ENCODE measurements at regions not wholly inside any gene's neighbourhood (a gene's known extent, or its start where the extent isn't known, plus 50 kb on each side); places are given as distances from the start of the nearest gene placed in this dataset.

DNA sequence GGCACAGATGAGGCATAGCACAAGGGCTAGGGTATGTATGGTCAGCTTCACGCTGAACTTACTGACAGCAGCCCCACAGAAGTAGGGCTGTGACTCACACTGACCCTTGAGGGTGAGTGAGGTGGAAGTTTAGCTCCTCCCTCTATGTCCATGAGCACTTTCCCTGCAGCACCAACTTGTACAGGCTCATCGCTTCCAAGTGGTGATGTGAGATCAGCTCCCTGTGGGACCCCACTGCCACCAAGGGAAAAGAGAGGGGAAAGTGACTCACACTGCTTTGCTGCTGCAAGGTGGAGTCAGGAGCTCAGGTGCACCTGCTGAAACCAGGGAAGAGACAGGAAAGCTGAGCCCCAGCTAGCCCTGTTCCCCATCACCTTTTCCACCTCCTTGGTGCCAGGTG lies 91.5 kb downstream of the TEX51 start:
- no peaks in the 10 kb centered on the region for H3K4me1 Mint-ChIP-seq (ENCODE audit: low read depth)
- ATAC-seq (no peak), DNase-seq (no peak)
- ChIA-PET CTCF (interaction anchor here (1.4 kb wide), 1 partner anchor 18 kb away, joined by 5 read pairs; no protein-coding TSS in a partner anchor), POLR2A (interaction anchor here (1.2 kb wide), 1 partner anchor 18 kb away, joined by 3 read pairs; no protein-coding TSS in a partner anchor)
- H3K27me3 Mint-ChIP-seq: peaks cover 19% of the 10 kb centered on the region
- intact Hi-C loops (cut with micrococcal nuclease): no loop called here
- no peak for TF ChIP-seq CTCF (IDR thresholded peaks at IDR 0.05)
- no peak overlapping the region for H3K4me3 Mint-ChIP-seq
- H3K36me3 Mint-ChIP-seq (ENCODE audit: low read depth): no peaks in the 10 kb centered on the region
- no peak overlapping the region for H3K27ac Mint-ChIP-seq
- H3K9me3 Mint-ChIP-seq: no peaks in the 10 kb centered on the region

DNA sequence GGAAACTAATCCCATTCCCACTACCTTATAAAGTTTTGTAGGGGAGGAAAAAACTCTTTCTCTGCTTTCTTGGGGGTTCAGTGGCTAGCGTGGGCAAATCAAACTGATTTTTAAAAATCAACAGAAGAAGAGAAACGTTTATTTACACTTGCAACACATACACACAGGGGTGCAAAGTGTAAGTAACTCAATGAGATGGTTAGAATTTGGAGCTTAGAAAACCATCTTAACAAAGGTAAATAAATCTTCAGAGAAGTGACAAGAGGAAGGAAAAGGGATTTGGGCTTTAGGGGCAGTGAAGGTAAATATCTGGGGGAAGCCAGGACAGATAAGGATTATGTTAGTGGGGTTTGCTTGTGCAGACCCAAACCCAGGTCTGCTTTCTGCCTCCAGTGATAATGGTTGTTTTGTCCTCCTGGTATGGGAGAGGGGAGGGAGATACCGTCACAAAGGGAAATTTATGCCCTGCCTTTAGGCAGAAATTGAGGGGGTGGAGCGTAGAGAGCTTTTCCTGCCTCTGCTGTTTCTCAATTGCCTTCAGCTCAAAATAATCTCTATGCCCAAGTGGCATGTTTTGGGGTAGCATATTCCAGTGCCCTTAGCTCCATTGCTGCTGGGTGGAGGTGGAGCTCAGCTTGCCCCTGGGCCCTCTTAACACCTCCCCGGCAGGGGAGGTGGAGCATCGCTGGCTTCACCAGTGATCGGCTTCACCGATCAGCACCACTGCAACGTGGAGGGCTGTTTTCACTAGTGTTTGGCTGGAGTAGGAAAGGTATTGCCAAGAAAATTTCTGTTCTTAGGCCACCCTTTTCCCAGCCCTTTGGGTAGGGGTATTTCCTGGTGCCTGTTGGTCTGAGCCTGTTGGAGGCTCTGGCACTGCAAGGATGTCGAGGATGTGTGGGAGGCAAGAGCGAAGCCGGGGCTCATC lies 92.2 kb downstream of the TEX51 start:
- DNase-seq: no peak
- Mint-ChIP-seq H3K4me1 (ENCODE audit: low read depth) (no peaks in the 10 kb centered on the region), H3K4me3 (no peak overlapping the region), H3K9me3 (no peaks in the 10 kb centered on the region), H3K27me3 (peaks cover 18% of the 10 kb centered on the region), H3K36me3 (ENCODE audit: low read depth) (no peaks in the 10 kb centered on the region), H3K27ac (no peak overlapping the region)
- ChIA-PET CTCF (no interaction called here), POLR2A (no interaction called here)
- TF ChIP-seq CTCF (IDR thresholded peaks at IDR 0.05): no peak
- intact Hi-C loops (cut with micrococcal nuclease): no loop called here
- no peak for ATAC-seq

GRCh38 chr2:126994340-126994777 lies 95.7 kb downstream of the TEX51 start:
- H3K9me3 Mint-ChIP-seq: no peaks in the 10 kb centered on the region
- ChIA-PET POLR2A (no interaction called here), CTCF (no interaction called here)
- no peaks in the 10 kb centered on the region for H3K36me3 Mint-ChIP-seq (ENCODE audit: low read depth)
- no peak overlapping the region for H3K27ac Mint-ChIP-seq
- TF ChIP-seq CTCF (IDR thresholded peaks at IDR 0.05): no peak
- no peak for DNase-seq
- no peaks in the 10 kb centered on the region for H3K4me1 Mint-ChIP-seq (ENCODE audit: low read depth)
- ATAC-seq: no peak
- no peak overlapping the region for H3K4me3 Mint-ChIP-seq
- intact Hi-C loops (cut with micrococcal nuclease): no loop called here
- peaks cover 19% of the 10 kb centered on the region for H3K27me3 Mint-ChIP-seq

- no peak for ATAC-seq
- H3K4me3 Mint-ChIP-seq: no peak overlapping the region
Measured at GRCh38 chr2:126995621-126996377, 97.1 kb downstream of the TEX51 start.

More at GRCh38 chr2:126995621-126996377, 97.1 kb downstream of the TEX51 start:
- intact Hi-C loops (cut with micrococcal nuclease): no loop called here
- ChIA-PET CTCF (interaction anchor here (1.5 kb wide), 1 partner anchor 9 kb away, joined by 4 read pairs; no protein-coding TSS in a partner anchor), POLR2A (no interaction called here)
- DNase-seq: no peak
- Mint-ChIP-seq H3K27ac (no peak overlapping the region), H3K4me1 (ENCODE audit: low read depth) (no peaks in the 10 kb centered on the region), H3K36me3 (ENCODE audit: low read depth) (no peaks in the 10 kb centered on the region), H3K9me3 (no peaks in the 10 kb centered on the region), H3K27me3 (peaks cover 9% of the 10 kb centered on the region)
- no peak for TF ChIP-seq CTCF (IDR thresholded peaks at IDR 0.05)

All from activated CD8-positive, alpha-beta T cell treated with anti-CD3 and anti-CD28 coated beads for 36 hours (primary cell).